Natural killer cell (primary cell): ENCODE measurements at regions not wholly inside any gene's neighbourhood (a gene's known extent, or its start where the extent isn't known, plus 50 kb on each side); places are given as distances from the start of the nearest gene placed in this dataset.

Source experiments
- ATAC-seq, 3 donors: fragments of 150-1000 bp in 2 of 3; fragments of 200-7000 bp in 1 of 3; cut with Tn5 transposase; 1 replicate in 1 of 3; 2 replicates in 2 of 3; pipeline ENCODE4 v1.10.0; 2021; ENCODE audit warnings: mild to moderate bottlenecking in 2 of 3, moderate library complexity in 2 of 3
- DNase-seq, 2 donors: peaks; one replicate each; pipeline versions ENCODE4 v3.0.0 to v3.0.0-alpha.2; 2013 to 2021; ENCODE audit warnings: mixed read lengths in 1 of 2
- H3K27ac ChIP-seq: one replicate; pipeline ENCODE4 v1.5.1; 2013; ENCODE audit warnings: mild to moderate bottlenecking, low read length
- H3K27me3 ChIP-seq: one replicate; pipeline ENCODE4 v1.6.1; 2013; ENCODE audit warnings: low read length; ENCODE audit not compliant: control insufficient read depth, insufficient read depth
- H3K36me3 ChIP-seq: one replicate; pipeline ENCODE4 v1.6.1; 2013; ENCODE audit warnings: low read length; ENCODE audit not compliant: control insufficient read depth, insufficient read depth
- H3K4me1 ChIP-seq: one replicate; pipeline ENCODE4 v1.6.1; 2013; ENCODE audit warnings: low read length; ENCODE audit not compliant: control insufficient read depth, insufficient read depth
- H3K4me3 ChIP-seq: one replicate; pipeline ENCODE4 v1.5.1; 2013; ENCODE audit warnings: low read length
- H3K9me3 ChIP-seq: one replicate; pipeline ENCODE4 v1.6.1; 2013; ENCODE audit warnings: low read length; ENCODE audit not compliant: control insufficient read depth, insufficient read depth
- H3K27ac Mint-ChIP-seq, 2 donors: one replicate each; pipeline ENCODE4 v1.8.0; 2022; ENCODE audit warnings: mild to moderate bottlenecking in 2 of 2, mixed read lengths in 2 of 2, moderate library complexity in 1 of 2
- H3K27me3 Mint-ChIP-seq, 2 donors: one replicate each; pipeline ENCODE4 v1.8.0; 2022; ENCODE audit warnings: low read depth in 2 of 2, mixed read lengths in 2 of 2
- H3K36me3 Mint-ChIP-seq: one replicate; pipeline ENCODE4 v1.8.0; 2022; ENCODE audit warnings: mixed read lengths
- H3K4me1 Mint-ChIP-seq, 2 donors: one replicate each; pipeline ENCODE4 v1.8.0; 2022; ENCODE audit warnings: mixed read lengths in 2 of 2
- H3K4me3 Mint-ChIP-seq: one replicate; pipeline ENCODE4 v1.8.0; 2022; ENCODE audit warnings: mild to moderate bottlenecking, moderate library complexity, mixed read lengths
- H3K9me3 Mint-ChIP-seq, 2 donors: one replicate each; pipeline ENCODE4 v1.8.0; 2022; ENCODE audit warnings: mixed read lengths in 2 of 2
- WGBS: methylation state at CpG from one replicate; pipeline ENCODE4 v1.1.7; 2013; ENCODE audit warnings: missing lambda C conversion rate; ENCODE audit not compliant: insufficient coverage; 5-methylcytosine and 5-hydroxymethylcytosine counted together
- intact Hi-C: fragments of 100-400 bp; cut with micrococcal nuclease; formaldehyde crosslinking; loops from one replicate; pipeline ENCODE4 v1.14.2; 2022
- TF ChIP-seq, protein P1 (sequence below): fragments of 200-600 bp; IDR thresholded peaks from one replicate; pipeline ENCODE4 v1.8.0; 2022; ENCODE audit warnings: antibody characterized with exemption

DNA sequence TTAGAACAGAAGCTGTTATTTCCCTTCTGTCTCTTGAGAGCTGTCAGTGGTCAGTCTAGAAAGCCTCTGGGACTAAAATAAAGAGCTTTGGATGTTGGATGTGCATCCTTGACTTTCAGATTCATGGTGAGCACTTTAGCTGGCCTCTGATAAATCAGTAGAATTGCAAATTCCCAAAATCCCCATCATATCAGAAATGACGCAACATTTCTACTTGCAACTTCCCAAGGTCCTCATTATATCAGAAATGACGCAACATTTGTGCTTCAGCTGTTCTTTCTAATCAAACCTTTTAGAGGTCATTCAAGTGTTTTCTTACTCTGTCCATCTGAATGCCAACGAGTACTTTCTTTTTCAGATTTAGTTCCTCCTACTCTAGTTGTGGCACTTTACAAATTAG lies 167.3 kb upstream of the MOCS2 start:
- H3K27me3 ChIP-seq = no peaks in the 10 kb centered on the region
- Mint-ChIP-seq H3K36me3 (no peaks in the 10 kb centered on the region), H3K4me1 (no peaks in the 10 kb centered on the region), H3K4me3 (no peak overlapping the region), H3K9me3 (peaks cover 0 to 3% of the 10 kb centered on the region in 2 donors), H3K27ac (no peak overlapping the region), H3K27me3 (no peaks in the 10 kb centered on the region)
- H3K36me3 ChIP-seq = no peaks in the 10 kb centered on the region
- DNase-seq (no peak), ATAC-seq (no peak)
- H3K9me3 ChIP-seq = no peaks in the 10 kb centered on the region
- no peak overlapping the region for H3K4me3 ChIP-seq
- WGBS = 92% methylated on average over 2 of the region's 3 CpGs
- TF ChIP-seq, protein P1, sequence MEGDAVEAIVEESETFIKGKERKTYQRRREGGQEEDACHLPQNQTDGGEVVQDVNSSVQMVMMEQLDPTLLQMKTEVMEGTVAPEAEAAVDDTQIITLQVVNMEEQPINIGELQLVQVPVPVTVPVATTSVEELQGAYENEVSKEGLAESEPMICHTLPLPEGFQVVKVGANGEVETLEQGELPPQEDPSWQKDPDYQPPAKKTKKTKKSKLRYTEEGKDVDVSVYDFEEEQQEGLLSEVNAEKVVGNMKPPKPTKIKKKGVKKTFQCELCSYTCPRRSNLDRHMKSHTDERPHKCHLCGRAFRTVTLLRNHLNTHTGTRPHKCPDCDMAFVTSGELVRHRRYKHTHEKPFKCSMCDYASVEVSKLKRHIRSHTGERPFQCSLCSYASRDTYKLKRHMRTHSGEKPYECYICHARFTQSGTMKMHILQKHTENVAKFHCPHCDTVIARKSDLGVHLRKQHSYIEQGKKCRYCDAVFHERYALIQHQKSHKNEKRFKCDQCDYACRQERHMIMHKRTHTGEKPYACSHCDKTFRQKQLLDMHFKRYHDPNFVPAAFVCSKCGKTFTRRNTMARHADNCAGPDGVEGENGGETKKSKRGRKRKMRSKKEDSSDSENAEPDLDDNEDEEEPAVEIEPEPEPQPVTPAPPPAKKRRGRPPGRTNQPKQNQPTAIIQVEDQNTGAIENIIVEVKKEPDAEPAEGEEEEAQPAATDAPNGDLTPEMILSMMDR = no peak
- H3K27ac ChIP-seq = no peak overlapping the region
- intact Hi-C loops = no loop called here
- H3K4me1 ChIP-seq = no peaks in the 10 kb centered on the region

DNA sequence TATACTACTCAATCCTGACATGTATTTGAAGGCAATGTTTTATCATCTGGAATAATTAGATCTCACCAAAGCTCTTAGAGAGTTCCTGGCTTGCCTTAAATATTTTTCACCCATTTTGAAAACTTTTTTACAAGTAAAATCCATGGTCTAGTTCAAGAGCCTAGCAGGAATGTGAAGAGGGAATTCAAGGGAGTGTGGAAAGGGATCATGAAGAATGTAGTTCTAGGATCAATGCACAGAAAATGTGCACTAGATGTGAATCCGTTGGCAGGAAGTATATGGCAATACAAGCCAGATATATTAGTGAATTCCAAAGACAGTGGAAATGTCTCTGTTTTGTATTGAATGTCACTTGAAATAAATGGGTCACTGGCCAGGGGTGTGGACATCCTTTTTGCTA lies 167.9 kb upstream of the MOCS2 start:
- 91% methylated on average over 1 of the region's 1 CpG for WGBS

DNA sequence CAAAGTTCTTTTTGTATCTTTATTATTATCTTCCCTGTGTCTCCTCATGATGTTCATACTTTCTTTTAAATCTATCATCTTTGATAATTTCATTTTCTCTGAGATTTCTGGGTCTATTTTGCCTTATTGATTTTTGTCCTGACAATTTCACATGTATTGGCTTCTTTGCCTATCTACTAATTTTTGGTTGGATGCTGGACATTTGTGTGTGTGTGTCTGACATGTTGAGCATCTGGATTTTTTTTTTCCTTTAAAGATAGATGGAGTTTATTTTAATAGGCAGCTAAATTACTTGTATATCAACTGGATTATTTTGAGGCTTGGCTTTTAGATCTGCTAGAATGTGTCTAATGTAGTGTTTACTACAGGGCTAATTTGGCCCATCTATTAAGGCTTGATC lies 178.0 kb upstream of the MOCS2 start:
- Histone ChIP-seq H3K27ac (no peak overlapping the region), H3K27me3 (no peaks in the 10 kb centered on the region), H3K9me3 (no peaks in the 10 kb centered on the region), H3K4me3 (no peak overlapping the region), H3K36me3 (no peaks in the 10 kb centered on the region), H3K4me1 (no peaks in the 10 kb centered on the region)
- no peaks in the 10 kb centered on the region for H3K4me1 Mint-ChIP-seq
- no peaks in the 10 kb centered on the region for H3K36me3 Mint-ChIP-seq
- DNase-seq = no peak
- TF ChIP-seq, protein P1 = no peak
- H3K4me3 Mint-ChIP-seq = no peak overlapping the region
- no peak for ATAC-seq
- H3K27ac Mint-ChIP-seq = no peak overlapping the region
- H3K27me3 Mint-ChIP-seq = no peaks in the 10 kb centered on the region
- H3K9me3 Mint-ChIP-seq = peaks cover 5 to 6% of the 10 kb centered on the region in 2 donors
- intact Hi-C loops = no loop called here

More for the DNA sequence above, 167.9 kb upstream of the MOCS2 start:
- no peaks in the 10 kb centered on the region for H3K36me3 ChIP-seq
- Mint-ChIP-seq H3K4me1 (no peaks in the 10 kb centered on the region), H3K4me3 (no peak overlapping the region), H3K36me3 (no peaks in the 10 kb centered on the region), H3K27ac (no peak overlapping the region), H3K27me3 (no peaks in the 10 kb centered on the region), H3K9me3 (peaks cover 0 to 3% of the 10 kb centered on the region in 2 donors)
- no peak overlapping the region for H3K4me3 ChIP-seq
- H3K4me1 ChIP-seq = no peaks in the 10 kb centered on the region
- DNase-seq (no peak), ATAC-seq (no peak)
- H3K27me3 ChIP-seq = no peaks in the 10 kb centered on the region
- TF ChIP-seq, protein P1 = no peak
- intact Hi-C loops = no loop called here
- H3K27ac ChIP-seq = no peak overlapping the region
- H3K9me3 ChIP-seq = no peaks in the 10 kb centered on the region

DNA sequence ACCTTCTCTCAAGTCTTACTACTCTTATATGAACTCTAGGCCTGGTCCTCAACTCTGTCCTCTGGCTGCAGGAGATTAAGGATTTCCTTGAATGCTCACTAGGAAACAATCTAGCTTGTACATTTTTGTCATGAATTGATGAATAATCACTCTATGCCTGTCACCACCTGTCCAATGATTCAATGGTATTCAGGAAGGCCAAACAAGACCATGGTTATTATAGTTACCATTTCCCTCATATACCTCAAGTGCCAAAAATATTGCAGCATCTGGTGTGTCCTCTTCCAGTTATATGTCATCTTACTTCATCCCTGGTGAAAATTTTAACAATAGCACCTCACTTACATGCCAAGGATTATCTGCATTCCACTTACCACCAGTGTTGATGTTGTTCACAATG lies 179.0 kb upstream of the MOCS2 start:
- Histone ChIP-seq H3K4me1 (no peaks in the 10 kb centered on the region), H3K36me3 (no peaks in the 10 kb centered on the region), H3K9me3 (no peaks in the 10 kb centered on the region), H3K27ac (no peak overlapping the region), H3K27me3 (no peaks in the 10 kb centered on the region), H3K4me3 (no peak overlapping the region)
- peaks cover 5 to 7% of the 10 kb centered on the region in 2 donors for H3K9me3 Mint-ChIP-seq
- no peaks in the 10 kb centered on the region for H3K27me3 Mint-ChIP-seq
- ATAC-seq = no peak
- intact Hi-C loops = no loop called here
- H3K4me1 Mint-ChIP-seq = no peaks in the 10 kb centered on the region
- DNase-seq = no peak
- H3K4me3 Mint-ChIP-seq = no peak overlapping the region
- no peak overlapping the region for H3K27ac Mint-ChIP-seq
- TF ChIP-seq, protein P1 = no peak
- no peaks in the 10 kb centered on the region for H3K36me3 Mint-ChIP-seq
